ENCODE measurements at regions not wholly inside any gene's neighbourhood (a gene's known extent, or its start where the extent isn't known, plus 50 kb on each side); places are given as distances from the start of the nearest gene placed in this dataset.

DNA sequence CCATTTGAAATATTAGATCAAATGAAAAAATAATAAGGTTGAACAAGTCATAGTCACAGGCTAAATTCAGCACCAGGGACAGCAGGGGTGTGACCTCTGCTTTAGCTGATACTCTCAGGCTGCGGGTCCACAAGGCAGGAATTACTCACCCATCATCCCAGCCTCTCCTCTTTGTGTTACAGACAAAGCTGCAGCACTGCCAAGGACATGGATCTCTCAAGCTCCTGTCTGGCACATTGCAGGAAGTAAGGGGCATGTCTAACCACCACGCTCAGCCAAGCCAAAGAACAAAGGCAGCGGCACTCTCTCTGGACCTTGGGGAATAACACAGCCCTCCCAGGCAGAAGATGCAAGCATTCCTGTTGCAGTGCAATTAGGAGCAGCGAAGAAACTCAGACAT lies 783.8 kb downstream of the VRK1 start:
- Mint-ChIP-seq H3K27ac (ENCODE audit: low read depth) (no peak overlapping the region), H3K9me3 (no peaks in the 10 kb centered on the region), H3K27me3 (no peaks in the 10 kb centered on the region), H3K36me3 (ENCODE audit: insufficient read depth) (no peaks in the 10 kb centered on the region), H3K4me1 (peaks cover 8% of the 10 kb centered on the region), H3K4me3 (no peak overlapping the region)
- no peak for DNase-seq (ENCODE audit: low spot score in 2 of 2)
- no peak for ATAC-seq (replicated peaks; ENCODE audit: extremely low read depth, poor library complexity, severe bottlenecking)

DNA sequence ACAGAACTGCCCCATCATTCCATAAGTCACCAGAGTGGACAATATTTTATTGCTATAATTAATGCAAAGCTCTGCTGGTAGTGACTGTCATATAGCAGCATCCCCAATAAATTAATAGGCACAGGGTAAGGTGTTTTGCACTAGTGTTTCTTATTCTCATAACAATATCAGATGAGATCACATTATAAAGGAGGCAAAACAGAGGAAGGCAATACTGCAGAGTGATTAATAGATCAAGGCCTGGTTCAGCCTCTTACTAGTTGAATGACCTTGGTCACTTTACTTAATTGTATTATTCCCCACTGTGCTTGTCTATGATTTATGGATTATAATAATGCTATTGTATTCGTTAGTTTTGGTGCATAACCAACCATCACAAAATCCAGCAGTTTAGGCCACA lies 784.8 kb downstream of the VRK1 start:
- Mint-ChIP-seq H3K36me3 (ENCODE audit: insufficient read depth) (no peaks in the 10 kb centered on the region), H3K27ac (ENCODE audit: low read depth) (no peak overlapping the region), H3K27me3 (no peaks in the 10 kb centered on the region), H3K9me3 (no peaks in the 10 kb centered on the region), H3K4me3 (no peak overlapping the region), H3K4me1 (peaks cover 8% of the 10 kb centered on the region)
- no peak for ATAC-seq (replicated peaks; ENCODE audit: extremely low read depth, poor library complexity, severe bottlenecking)
- no peak for DNase-seq (ENCODE audit: low spot score in 2 of 2)

DNA sequence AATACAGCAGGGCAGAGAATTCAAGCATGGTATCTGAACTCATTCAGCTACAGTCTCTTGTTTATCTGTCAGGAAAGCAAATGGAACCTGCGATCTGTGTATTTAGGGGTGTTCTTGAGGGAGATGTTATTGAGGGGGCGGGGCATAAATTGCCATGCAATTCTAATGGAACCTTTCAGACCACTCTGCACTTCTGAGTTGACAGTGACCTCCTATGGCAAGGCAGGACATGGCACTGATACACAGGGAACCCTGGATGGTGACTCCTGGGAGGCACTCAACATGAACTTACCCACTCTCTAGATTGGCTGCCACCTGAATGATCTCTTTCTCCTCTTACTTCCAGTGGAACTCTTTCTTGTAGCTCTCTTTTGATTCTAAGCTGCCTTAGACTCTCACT lies 787.3 kb downstream of the VRK1 start:
- DNase-seq (ENCODE audit: low spot score in 2 of 2) (no peak), ATAC-seq (replicated peaks; ENCODE audit: extremely low read depth, poor library complexity, severe bottlenecking) (no peak)
- no peaks in the 10 kb centered on the region for H3K9me3 Mint-ChIP-seq
- H3K36me3 Mint-ChIP-seq (ENCODE audit: insufficient read depth), result no peaks in the 10 kb centered on the region
- H3K4me3 Mint-ChIP-seq, result no peak overlapping the region
- no peaks in the 10 kb centered on the region for H3K27me3 Mint-ChIP-seq
- peaks cover 21% of the 10 kb centered on the region for H3K4me1 Mint-ChIP-seq
- H3K27ac Mint-ChIP-seq (ENCODE audit: low read depth), result no peak overlapping the region

DNA sequence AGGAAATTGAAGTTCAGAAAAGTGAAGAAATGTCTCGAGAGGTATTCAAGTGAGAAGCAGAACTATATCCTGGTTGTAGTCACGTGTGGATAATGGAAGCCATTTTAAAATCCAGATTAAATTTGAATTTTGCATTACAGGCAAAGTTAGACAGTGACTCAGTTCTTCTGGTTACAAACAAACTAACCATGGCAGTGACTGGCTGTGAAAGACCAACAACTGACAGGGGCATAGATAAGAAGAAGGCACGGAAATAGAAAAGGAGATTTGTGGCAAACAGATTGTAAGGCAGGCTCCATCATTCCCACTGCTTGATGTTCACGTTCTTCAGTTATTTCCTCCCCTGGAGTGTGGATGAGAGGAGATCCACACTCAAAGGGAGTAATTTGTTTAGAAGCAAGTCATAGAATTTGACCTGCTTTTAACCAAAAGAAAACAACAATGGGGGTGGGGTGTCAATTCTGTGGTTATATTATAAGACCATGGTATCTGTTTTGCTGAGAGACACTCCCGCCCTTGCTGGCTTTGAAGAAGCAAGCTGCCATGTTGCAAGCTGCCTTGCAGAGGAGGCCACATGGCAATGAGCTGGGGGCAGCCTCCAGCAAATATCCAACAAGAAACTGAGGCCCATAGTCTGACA lies 795.3 kb downstream of the VRK1 start:
- DNase-seq (ENCODE audit: low spot score in 2 of 2) (peak in 1 of 2 donors; percentile 29), ATAC-seq (replicated peaks; ENCODE audit: extremely low read depth, poor library complexity, severe bottlenecking) (peak; percentile 82)
- H3K27me3 Mint-ChIP-seq, result no peaks in the 10 kb centered on the region
- peaks cover 66% of the 10 kb centered on the region for H3K4me1 Mint-ChIP-seq
- no peaks in the 10 kb centered on the region for H3K36me3 Mint-ChIP-seq (ENCODE audit: insufficient read depth)
- H3K4me3 Mint-ChIP-seq, result peak overlapping the region; percentile 42
- H3K9me3 Mint-ChIP-seq, result peaks cover 14% of the 10 kb centered on the region
- H3K27ac Mint-ChIP-seq (ENCODE audit: low read depth), result peak overlapping the region; percentile 75

DNA sequence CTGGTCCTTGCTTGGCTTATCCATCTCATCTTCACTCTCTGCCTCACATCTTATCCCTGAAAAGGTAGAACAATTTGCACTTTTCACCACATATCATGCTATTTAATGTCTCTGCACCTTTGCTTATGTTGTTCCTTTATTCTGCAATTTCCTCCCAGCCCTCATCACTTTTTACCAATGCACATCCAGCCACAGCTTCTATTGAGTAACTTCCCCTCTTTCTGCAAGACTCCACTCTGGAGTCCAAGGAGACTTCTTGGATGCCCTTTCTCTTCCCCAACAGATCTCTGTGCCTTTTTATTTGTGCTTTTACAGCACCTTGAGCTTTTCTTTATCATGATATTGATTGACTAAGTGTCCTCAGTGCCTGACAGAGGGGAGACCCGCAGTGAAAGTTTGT lies 797.1 kb downstream of the VRK1 start:
- Mint-ChIP-seq H3K4me3 (peak overlapping the region; percentile 36), H3K27ac (ENCODE audit: low read depth) (peak overlapping the region; percentile 75), H3K36me3 (ENCODE audit: insufficient read depth) (no peaks in the 10 kb centered on the region)

DNA sequence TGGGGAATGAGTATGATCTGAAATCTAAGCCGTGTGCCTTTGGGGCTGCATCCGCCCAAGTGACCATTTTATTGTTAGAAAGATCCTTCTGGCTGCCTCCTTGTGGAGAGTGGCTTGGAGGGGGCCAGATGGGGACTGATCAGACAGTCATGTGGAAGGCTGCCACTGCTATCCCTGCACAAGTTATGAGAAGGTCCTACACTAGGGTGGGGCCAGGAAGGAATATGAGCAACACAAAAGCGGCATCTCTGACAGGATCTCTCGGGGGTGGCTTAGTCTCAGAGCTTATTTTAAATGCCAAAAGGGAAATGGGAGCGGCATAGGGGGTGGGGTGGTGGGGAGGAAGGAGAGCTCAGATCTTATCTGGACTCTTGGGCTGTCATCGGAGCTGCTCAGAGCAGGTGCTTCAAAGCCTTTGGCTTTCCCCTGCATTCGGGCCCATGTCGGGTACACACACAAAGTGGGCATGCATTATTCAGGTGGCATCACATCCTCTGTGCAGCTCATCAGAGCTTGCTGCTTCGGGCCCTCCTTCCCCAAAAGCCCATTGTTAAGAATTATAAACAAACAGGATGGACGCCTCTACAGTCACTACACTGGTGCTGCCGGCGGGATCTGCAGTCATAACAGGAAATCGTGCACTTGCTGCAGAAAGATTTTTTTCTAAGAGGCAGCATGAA lies 805.4 kb downstream of the VRK1 start:
- peaks cover 8% of the 10 kb centered on the region for H3K4me1 Mint-ChIP-seq
- ATAC-seq (replicated peaks; ENCODE audit: extremely low read depth, poor library complexity, severe bottlenecking), result peak; percentile 93
- no peak overlapping the region for H3K4me3 Mint-ChIP-seq
- H3K27me3 Mint-ChIP-seq, result no peaks in the 10 kb centered on the region
- peak; percentile 46 to 80 for DNase-seq (ENCODE audit: low spot score in 2 of 2)
- no peak overlapping the region for H3K27ac Mint-ChIP-seq (ENCODE audit: low read depth)
- no peaks in the 10 kb centered on the region for H3K36me3 Mint-ChIP-seq (ENCODE audit: insufficient read depth)
- peaks cover 6% of the 10 kb centered on the region for H3K9me3 Mint-ChIP-seq

More for the DNA sequence above, 797.1 kb downstream of the VRK1 start:
- Mint-ChIP-seq H3K9me3 (peaks cover 14% of the 10 kb centered on the region), H3K4me1 (peaks cover 51% of the 10 kb centered on the region), H3K27me3 (no peaks in the 10 kb centered on the region)
- ATAC-seq (replicated peaks; ENCODE audit: extremely low read depth, poor library complexity, severe bottlenecking) (no peak), DNase-seq (ENCODE audit: low spot score in 2 of 2) (no peak)

DNA sequence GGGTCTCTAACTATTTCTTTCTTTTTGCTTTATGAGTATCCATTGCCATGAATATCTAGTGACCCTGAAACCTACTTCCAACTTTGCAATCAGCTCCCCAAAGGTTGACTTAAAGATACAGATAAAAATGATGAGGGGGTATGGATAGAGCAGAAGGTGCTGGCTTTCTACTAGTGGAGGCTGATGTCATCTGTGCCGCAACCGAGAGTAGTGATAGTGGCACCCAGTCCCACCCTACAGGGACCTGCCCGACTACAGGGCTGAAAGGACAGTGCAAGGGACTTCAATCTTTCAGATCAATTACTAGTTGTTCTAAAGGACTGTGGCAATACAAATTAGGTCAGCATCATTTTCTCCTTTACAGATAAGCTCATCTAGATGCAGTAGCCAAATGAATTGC lies 806.0 kb downstream of the VRK1 start:
- ATAC-seq (replicated peaks; ENCODE audit: extremely low read depth, poor library complexity, severe bottlenecking) (peak; percentile 71), DNase-seq (ENCODE audit: low spot score in 2 of 2) (peak in 1 of 2 donors; percentile 36)
- Mint-ChIP-seq H3K27ac (ENCODE audit: low read depth) (no peak overlapping the region), H3K36me3 (ENCODE audit: insufficient read depth) (no peaks in the 10 kb centered on the region), H3K9me3 (peaks cover 6% of the 10 kb centered on the region), H3K27me3 (no peaks in the 10 kb centered on the region), H3K4me3 (no peak overlapping the region), H3K4me1 (peaks cover 11% of the 10 kb centered on the region)

DNA sequence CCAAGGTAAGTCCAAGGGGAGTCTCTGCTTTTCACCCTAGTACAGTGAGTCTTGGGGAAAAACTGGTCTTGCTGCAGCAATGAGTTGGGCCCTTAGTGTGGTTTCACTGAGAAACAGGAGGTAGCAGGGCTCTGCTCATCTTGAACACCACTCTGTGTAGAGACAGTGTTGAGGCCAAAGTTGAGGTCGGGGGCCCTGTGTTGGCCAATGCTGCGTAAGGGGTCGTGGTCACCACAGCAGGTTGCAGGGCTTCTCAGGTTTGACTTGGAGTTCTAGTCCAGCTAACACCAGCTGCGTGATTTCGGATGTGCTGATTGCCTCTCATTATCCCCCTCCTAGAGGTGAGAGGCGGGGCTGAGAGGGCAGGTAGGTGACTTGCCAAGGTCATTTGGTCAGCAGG lies 807.5 kb downstream of the VRK1 start:
- H3K9me3 Mint-ChIP-seq, result peaks cover 6% of the 10 kb centered on the region
- no peaks in the 10 kb centered on the region for H3K36me3 Mint-ChIP-seq (ENCODE audit: insufficient read depth)
- peak overlapping the region; percentile 25 for H3K4me3 Mint-ChIP-seq
- DNase-seq (ENCODE audit: low spot score in 2 of 2), result no peak
- peaks cover 11% of the 10 kb centered on the region for H3K4me1 Mint-ChIP-seq
- ATAC-seq (replicated peaks; ENCODE audit: extremely low read depth, poor library complexity, severe bottlenecking), result no peak
- no peaks in the 10 kb centered on the region for H3K27me3 Mint-ChIP-seq
- H3K27ac Mint-ChIP-seq (ENCODE audit: low read depth), result no peak overlapping the region

DNA sequence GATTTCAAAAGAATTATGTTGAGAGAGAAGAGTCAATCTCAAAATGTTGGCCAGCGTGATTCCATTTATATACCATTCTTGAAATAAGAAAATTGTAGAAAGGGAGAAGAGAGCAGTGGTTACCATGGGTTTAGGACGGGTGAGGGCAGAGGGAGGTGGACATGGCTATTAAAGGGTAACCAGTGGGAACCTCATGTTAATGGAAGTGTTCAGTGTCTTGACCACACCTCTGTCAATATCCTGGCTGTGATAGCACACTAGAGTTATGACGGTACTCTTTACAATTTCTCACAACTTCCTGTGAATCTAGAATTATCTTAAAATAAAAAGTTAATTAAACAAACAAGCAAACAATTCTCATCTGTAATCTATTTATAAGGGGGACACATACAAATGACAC lies 821.2 kb downstream of the VRK1 start:
- Mint-ChIP-seq H3K4me1 (peaks cover 44% of the 10 kb centered on the region), H3K36me3 (ENCODE audit: insufficient read depth) (peaks cover 11% of the 10 kb centered on the region), H3K4me3 (peak overlapping the region; percentile 46), H3K27ac (ENCODE audit: low read depth) (peak overlapping the region; percentile 97), H3K27me3 (no peaks in the 10 kb centered on the region), H3K9me3 (peaks cover 14% of the 10 kb centered on the region)
- ATAC-seq (replicated peaks; ENCODE audit: extremely low read depth, poor library complexity, severe bottlenecking) (peak; percentile 40), DNase-seq (ENCODE audit: low spot score in 2 of 2) (no peak)

DNA sequence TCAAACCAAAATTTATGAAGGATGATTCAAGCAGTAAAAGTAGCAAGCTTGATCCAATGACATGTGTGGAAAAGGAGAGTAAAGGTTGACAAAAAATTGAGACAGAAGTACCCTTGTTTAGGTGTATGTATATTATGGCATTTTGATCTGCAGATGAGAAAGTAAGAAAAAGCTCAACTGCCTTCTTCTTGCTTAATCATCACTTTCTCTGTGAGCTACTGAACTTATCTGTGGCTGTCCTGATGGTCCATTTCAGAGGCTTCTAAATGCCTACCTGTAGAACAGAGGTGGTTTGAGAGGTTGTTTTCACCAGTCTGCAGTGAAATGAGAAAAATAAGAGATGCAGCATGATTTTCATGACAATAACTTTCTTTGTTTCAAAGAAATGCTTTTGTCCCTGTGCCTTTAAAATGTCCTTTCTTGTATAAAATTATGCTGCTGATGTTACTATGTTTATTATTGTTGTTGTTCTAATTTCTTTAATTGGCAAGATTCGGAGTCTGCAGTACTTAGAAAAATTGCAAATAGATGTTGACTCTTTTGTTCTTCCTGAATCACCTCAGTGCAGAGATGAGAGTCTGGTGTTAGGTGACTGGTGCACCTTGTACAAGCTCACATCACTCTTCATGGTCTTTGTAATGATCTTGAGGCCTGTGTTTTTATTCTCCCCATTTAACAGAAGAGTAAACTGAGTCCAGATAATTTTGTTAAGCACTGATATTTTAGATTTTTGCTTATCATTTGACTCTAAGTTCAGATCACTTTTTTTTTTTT lies 821.9 kb downstream of the VRK1 start:
- Mint-ChIP-seq H3K36me3 (ENCODE audit: insufficient read depth) (peaks cover 11% of the 10 kb centered on the region), H3K9me3 (peaks cover 9% of the 10 kb centered on the region), H3K4me1 (peaks cover 48% of the 10 kb centered on the region), H3K27ac (ENCODE audit: low read depth) (peak overlapping the region; percentile 97), H3K4me3 (peak overlapping the region; percentile 46), H3K27me3 (no peaks in the 10 kb centered on the region)
- no peak for ATAC-seq (replicated peaks; ENCODE audit: extremely low read depth, poor library complexity, severe bottlenecking)
- no peak for DNase-seq (ENCODE audit: low spot score in 2 of 2)

DNA sequence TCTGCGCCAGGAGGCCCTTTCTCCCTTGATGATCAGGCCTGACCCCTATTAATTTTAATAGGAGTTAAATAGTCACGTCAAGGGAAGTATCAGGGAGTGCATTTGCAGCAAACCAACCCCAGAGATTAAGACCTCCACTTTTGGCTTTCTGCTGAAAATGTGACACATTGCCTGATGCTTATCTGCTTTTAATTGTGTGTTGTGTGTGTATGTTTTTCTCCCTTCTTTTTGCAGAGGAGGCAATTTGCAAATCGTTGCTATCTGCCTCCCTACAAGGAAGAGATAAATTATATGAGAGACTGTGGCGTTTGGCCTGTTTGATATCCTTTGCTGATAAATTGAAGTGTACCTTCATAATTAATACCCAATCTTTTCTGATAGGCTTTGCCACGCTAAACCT lies 822.9 kb downstream of the VRK1 start:
- Mint-ChIP-seq H3K4me1 (peaks cover 50% of the 10 kb centered on the region), H3K9me3 (peaks cover 6% of the 10 kb centered on the region), H3K27me3 (no peaks in the 10 kb centered on the region), H3K4me3 (peak overlapping the region; percentile 75), H3K27ac (ENCODE audit: low read depth) (peak overlapping the region; percentile 97), H3K36me3 (ENCODE audit: insufficient read depth) (peaks cover 10% of the 10 kb centered on the region)
- ATAC-seq (replicated peaks; ENCODE audit: extremely low read depth, poor library complexity, severe bottlenecking) (no peak), DNase-seq (ENCODE audit: low spot score in 2 of 2) (no peak)

DNA sequence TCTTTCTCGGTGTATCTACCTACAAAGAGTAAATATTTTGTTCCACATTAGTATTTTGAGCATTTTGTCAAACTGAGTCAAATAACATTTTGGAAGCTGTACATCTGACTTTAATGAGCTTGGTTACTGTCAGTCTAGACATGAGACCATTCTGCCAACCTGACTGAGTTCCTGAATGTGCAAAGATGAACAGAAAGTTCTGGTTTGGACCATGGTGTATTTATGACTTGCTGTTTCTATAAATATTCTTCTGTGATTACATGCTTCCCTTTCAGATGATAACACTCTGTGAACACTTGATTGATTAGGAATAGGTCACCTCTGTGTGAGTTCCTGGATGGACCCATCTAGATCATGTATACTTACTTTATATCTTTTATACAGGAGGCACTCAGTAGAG lies 827.8 kb downstream of the VRK1 start:
- H3K4me1 Mint-ChIP-seq, result peaks cover 25% of the 10 kb centered on the region
- H3K36me3 Mint-ChIP-seq (ENCODE audit: insufficient read depth), result peaks cover 8% of the 10 kb centered on the region
- no peak overlapping the region for H3K27ac Mint-ChIP-seq (ENCODE audit: low read depth)
- no peak overlapping the region for H3K4me3 Mint-ChIP-seq
- peaks cover 6% of the 10 kb centered on the region for H3K9me3 Mint-ChIP-seq
- ATAC-seq (replicated peaks; ENCODE audit: extremely low read depth, poor library complexity, severe bottlenecking), result no peak
- H3K27me3 Mint-ChIP-seq, result no peaks in the 10 kb centered on the region
- DNase-seq (ENCODE audit: low spot score in 2 of 2), result no peak

DNA sequence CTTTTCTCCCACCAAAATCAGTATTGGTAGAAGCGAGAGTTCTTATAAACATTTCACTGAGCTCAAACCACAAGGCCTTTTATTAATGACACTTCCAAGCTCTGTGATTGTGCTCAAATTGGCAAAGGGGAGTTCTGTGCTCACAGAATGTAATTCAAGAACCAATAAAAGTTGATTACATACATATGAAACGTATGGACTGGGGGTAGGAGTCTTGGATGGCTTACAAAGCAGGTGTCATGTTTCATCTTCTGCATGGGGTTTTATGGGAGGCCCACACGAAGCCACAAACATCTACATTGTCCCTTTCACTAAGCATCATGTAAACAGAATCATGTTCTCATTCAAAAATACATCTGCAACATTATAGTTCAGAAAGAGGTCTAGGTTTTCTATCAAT lies 828.3 kb downstream of the VRK1 start:
- Mint-ChIP-seq H3K4me1 (peaks cover 20% of the 10 kb centered on the region), H3K27me3 (no peaks in the 10 kb centered on the region), H3K4me3 (no peak overlapping the region), H3K36me3 (ENCODE audit: insufficient read depth) (peaks cover 6% of the 10 kb centered on the region), H3K27ac (ENCODE audit: low read depth) (no peak overlapping the region), H3K9me3 (peaks cover 6% of the 10 kb centered on the region)
- no peak for DNase-seq (ENCODE audit: low spot score in 2 of 2)
- ATAC-seq (replicated peaks; ENCODE audit: extremely low read depth, poor library complexity, severe bottlenecking), result no peak

All from central memory CD8-positive, alpha-beta T cell (primary cell).